Peyer's patch (tissue), 4 donors: ENCODE measurements at regions not wholly inside any gene's neighbourhood (a gene's known extent, or its start where the extent isn't known, plus 50 kb on each side); places are given as distances from the start of the nearest gene placed in this dataset.

Source experiments
- POLR2A ChIP-seq, 2 donors: fragments of 450-650 bp; IDR thresholded peaks; one replicate each; pipeline ENCODE4 v1.5.1; 2017; ENCODE audit warnings: antibody characterized with exemption in 2 of 2, mild to moderate bottlenecking in 2 of 2, moderate library complexity in 2 of 2
- TF ChIP-seq, protein P1 (sequence below), 6 experiments: fragments of 450-650 bp in 4 of 6; fragments of 200-600 bp in 2 of 6; sonication (generic) in 1 of 6; IDR thresholded peaks; one replicate each; pipeline ENCODE4 v1.5.1; 2017 to 2019; ENCODE audit warnings: antibody characterized with exemption in 6 of 6, mild to moderate bottlenecking in 3 of 6, moderate library complexity in 1 of 6

DNA sequence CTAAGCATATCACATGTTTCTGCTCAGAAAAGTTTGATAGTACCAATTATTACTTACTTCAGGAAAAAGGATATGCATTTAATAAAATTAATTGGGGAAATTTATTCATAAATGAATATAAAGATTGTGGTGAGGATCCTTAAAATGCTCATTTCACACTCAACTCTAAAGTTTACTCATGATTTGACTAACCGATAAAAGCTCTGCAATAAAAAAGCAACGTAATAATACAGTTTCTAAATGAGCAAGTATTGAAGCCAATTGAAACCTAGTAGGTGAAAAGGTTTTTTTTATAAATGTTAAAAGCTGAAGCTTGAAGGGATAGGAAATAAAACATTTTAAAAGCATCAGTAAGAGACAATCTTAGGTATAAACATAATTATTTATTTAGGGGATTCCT lies 308.3 kb upstream of the STEAP1 start:
- TF ChIP-seq POLR2A (IDR thresholded peaks at IDR 0.05) = no peak
- TF ChIP-seq, protein P1, sequence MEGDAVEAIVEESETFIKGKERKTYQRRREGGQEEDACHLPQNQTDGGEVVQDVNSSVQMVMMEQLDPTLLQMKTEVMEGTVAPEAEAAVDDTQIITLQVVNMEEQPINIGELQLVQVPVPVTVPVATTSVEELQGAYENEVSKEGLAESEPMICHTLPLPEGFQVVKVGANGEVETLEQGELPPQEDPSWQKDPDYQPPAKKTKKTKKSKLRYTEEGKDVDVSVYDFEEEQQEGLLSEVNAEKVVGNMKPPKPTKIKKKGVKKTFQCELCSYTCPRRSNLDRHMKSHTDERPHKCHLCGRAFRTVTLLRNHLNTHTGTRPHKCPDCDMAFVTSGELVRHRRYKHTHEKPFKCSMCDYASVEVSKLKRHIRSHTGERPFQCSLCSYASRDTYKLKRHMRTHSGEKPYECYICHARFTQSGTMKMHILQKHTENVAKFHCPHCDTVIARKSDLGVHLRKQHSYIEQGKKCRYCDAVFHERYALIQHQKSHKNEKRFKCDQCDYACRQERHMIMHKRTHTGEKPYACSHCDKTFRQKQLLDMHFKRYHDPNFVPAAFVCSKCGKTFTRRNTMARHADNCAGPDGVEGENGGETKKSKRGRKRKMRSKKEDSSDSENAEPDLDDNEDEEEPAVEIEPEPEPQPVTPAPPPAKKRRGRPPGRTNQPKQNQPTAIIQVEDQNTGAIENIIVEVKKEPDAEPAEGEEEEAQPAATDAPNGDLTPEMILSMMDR (IDR thresholded peaks at IDR 0.05) = no peak
